ENCODE measurements at regions not wholly inside any gene's neighbourhood (a gene's known extent, or its start where the extent isn't known, plus 50 kb on each side); places are given as distances from the start of the nearest gene placed in this dataset.

DNA sequence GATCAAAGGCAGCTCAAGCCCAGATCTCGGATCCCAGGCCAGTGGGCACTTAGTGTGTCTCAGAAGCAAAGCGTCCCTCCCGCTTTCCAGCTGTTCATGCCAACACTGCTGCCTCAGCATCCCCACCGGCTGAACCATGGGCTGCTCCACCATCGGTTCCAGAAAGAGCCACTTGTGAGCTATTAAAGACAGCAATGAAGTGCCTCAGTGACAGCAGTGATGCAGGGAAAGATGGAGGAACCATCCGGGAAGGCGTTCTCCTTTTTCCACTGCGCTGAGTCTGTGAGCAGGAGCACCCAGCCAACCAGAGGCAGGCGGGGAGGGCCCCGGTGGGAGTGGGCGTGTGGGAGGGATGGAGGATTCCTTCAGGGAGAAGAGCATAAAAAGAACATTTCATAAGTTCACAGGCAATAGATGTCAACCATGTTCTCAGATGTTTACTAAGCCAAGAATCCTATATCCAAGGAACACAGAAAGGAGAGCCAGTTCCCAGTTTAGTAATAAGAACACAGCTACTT is 96.2 kb upstream of the MKI67 start:
- H3K27me3 ChIP-seq (ENCODE audit: insufficient read depth in 3 of 3, low read length in 2 of 3) = peaks cover 0 to 2% (median 0%) of the 10 kb centered on the region in 3 donors
- no peaks in the 10 kb centered on the region for H3K4me1 ChIP-seq
- no peak overlapping the region for H3K27ac ChIP-seq
- H3K36me3 ChIP-seq (ENCODE audit: insufficient read depth in 1 of 2, low read depth in 1 of 2) = no peaks in the 10 kb centered on the region
- WGBS, 3 donors = 50 to 64% (median 59%) methylated on average over 11 of the region's 11 CpGs
- no peaks in the 10 kb centered on the region for H3K9me3 ChIP-seq
- ATAC-seq (no peak), DNase-seq (no peak)
- TF ChIP-seq, protein P1, sequence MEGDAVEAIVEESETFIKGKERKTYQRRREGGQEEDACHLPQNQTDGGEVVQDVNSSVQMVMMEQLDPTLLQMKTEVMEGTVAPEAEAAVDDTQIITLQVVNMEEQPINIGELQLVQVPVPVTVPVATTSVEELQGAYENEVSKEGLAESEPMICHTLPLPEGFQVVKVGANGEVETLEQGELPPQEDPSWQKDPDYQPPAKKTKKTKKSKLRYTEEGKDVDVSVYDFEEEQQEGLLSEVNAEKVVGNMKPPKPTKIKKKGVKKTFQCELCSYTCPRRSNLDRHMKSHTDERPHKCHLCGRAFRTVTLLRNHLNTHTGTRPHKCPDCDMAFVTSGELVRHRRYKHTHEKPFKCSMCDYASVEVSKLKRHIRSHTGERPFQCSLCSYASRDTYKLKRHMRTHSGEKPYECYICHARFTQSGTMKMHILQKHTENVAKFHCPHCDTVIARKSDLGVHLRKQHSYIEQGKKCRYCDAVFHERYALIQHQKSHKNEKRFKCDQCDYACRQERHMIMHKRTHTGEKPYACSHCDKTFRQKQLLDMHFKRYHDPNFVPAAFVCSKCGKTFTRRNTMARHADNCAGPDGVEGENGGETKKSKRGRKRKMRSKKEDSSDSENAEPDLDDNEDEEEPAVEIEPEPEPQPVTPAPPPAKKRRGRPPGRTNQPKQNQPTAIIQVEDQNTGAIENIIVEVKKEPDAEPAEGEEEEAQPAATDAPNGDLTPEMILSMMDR (IDR thresholded peaks at IDR 0.05) = no peak
- intact Hi-C loops (cut with DNase I) = no loop called here
- H3K4me3 ChIP-seq = no peak overlapping the region

DNA sequence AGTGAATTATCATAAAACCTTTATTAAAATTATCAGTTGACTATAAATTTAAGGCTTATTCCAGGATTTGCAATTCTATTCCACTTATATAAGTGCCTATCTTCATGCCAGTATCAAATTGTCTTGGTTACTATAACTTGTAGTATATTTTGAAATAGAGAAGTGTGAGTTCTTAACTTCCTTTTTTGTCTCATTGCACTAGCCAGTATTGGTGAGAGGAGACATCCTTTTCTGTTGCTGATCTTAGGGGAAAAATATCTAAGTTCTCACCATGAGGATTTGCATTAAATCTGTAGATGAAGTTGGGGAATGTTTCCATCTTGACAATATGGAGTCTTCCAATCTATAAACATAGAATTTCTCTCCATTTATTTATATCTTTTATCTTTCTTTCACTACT is 104.2 kb upstream of the MKI67 start:
- peaks cover 4% of the 10 kb centered on the region for H3K9me3 ChIP-seq
- H3K27ac ChIP-seq = no peak overlapping the region
- no peak for DNase-seq
- TF ChIP-seq, protein P1 (IDR thresholded peaks at IDR 0.05) = no peak
- intact Hi-C loops (cut with DNase I) = no loop called here
- no peaks in the 10 kb centered on the region for H3K4me1 ChIP-seq
- H3K27me3 ChIP-seq (ENCODE audit: insufficient read depth in 3 of 3, low read length in 2 of 3) = peaks cover 0 to 5% (median 0%) of the 10 kb centered on the region in 3 donors
- H3K36me3 ChIP-seq (ENCODE audit: insufficient read depth in 1 of 2, low read depth in 1 of 2) = no peaks in the 10 kb centered on the region
- no peak for ATAC-seq
- no peak overlapping the region for H3K4me3 ChIP-seq

- intact Hi-C loops (cut with DNase I) = no loop called here
- H3K9me3 ChIP-seq = peaks cover 4% of the 10 kb centered on the region
- ATAC-seq (no peak), DNase-seq (no peak)
- 84 to 98% (median 90%) methylated on average over 2 of the region's 2 CpGs for WGBS, 3 donors
- H3K36me3 ChIP-seq (ENCODE audit: insufficient read depth in 1 of 2, low read depth in 1 of 2) = no peaks in the 10 kb centered on the region
- no peak overlapping the region for H3K4me3 ChIP-seq
- TF ChIP-seq, protein P1 (IDR thresholded peaks at IDR 0.05) = no peak
- H3K27me3 ChIP-seq (ENCODE audit: insufficient read depth in 3 of 3, low read length in 2 of 3) = peaks cover 0 to 5% (median 0%) of the 10 kb centered on the region in 3 donors
- H3K27ac ChIP-seq = no peak overlapping the region
- no peaks in the 10 kb centered on the region for H3K4me1 ChIP-seq
These were observed 107.2 kb upstream of the MKI67 start for GRCh38 chr10:128233422-128233821.

DNA sequence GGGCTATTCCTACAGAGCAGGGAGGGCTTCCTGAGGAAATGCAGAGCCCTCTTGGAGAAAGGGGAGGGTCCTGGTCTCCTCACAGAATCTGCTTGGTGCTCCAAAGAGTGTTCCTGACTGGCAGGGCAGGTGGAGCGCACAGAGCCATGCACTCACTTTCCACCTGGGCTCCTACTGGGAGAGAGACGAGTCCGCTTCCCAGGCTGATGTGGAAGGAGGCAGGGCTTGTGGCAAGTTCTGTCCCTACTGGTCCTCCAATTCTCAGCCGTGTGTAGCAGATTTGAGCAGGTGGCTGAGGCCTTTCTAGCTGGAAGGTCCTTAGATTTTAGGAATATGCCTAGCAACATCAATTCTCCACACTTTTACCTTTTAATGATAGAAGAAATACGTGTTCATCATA is 111.5 kb upstream of the MKI67 start:
- no peaks in the 10 kb centered on the region for H3K36me3 ChIP-seq (ENCODE audit: insufficient read depth in 1 of 2, low read depth in 1 of 2)
- ATAC-seq (no peak), DNase-seq (no peak)
- H3K27ac ChIP-seq = no peak overlapping the region
- H3K4me1 ChIP-seq = no peaks in the 10 kb centered on the region
- intact Hi-C loops (cut with DNase I) = no loop called here
- no peak overlapping the region for H3K4me3 ChIP-seq
- H3K27me3 ChIP-seq (ENCODE audit: insufficient read depth in 3 of 3, low read length in 2 of 3) = peaks cover 0 to 5% (median 0%) of the 10 kb centered on the region in 3 donors
- TF ChIP-seq, protein P1 (IDR thresholded peaks at IDR 0.05) = no peak
- WGBS, 3 donors = 75 to 81% (median 75%) methylated on average over 5 of the region's 5 CpGs
- H3K9me3 ChIP-seq = peaks cover 4% of the 10 kb centered on the region

DNA sequence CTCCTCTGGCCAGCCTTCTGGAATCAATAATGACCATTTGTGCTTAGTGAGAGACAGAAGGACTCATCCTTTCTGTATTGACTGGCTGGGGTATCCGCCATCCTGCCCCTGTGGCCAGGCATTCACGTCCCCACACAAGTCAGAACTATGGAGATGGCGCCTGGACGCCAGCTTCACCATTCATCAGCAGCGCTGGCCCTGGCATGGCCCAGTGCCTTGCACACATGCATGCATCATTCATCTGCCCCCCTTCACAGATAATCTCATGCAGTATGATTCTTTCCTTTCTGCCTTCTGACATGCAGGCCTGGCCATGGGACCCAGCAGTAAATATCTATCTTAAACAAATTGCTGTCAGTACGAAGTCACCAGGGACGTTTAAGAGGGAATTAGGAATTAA is 114.8 kb upstream of the MKI67 start:
- H3K27ac ChIP-seq = no peak overlapping the region
- H3K9me3 ChIP-seq = no peaks in the 10 kb centered on the region
- H3K4me1 ChIP-seq = no peaks in the 10 kb centered on the region
- intact Hi-C loops (cut with DNase I) = no loop called here
- H3K36me3 ChIP-seq (ENCODE audit: insufficient read depth in 1 of 2, low read depth in 1 of 2) = no peaks in the 10 kb centered on the region
- DNase-seq (no peak), ATAC-seq (no peak)
- H3K4me3 ChIP-seq = no peak overlapping the region
- 83 to 95% (median 85%) methylated on average over 7 of the region's 7 CpGs for WGBS, 3 donors
- TF ChIP-seq, protein P1 (IDR thresholded peaks at IDR 0.05) = no peak
- H3K27me3 ChIP-seq (ENCODE audit: insufficient read depth in 3 of 3, low read length in 2 of 3) = no peaks in the 10 kb centered on the region
